Esophagus mucosa (tissue), 1 donor: ENCODE measurements at regions not wholly inside any gene's neighbourhood (a gene's known extent, or its start where the extent isn't known, plus 50 kb on each side); places are given as distances from the start of the nearest gene placed in this dataset.

Experiments
- ATAC-seq: fragments of 200-7000 bp; cut with Tn5 transposase; one replicate; pipeline ENCODE4 v1.9.1; 2020
- donor health status: DM: yes; HTN: yes; CAD: no.

DNA sequence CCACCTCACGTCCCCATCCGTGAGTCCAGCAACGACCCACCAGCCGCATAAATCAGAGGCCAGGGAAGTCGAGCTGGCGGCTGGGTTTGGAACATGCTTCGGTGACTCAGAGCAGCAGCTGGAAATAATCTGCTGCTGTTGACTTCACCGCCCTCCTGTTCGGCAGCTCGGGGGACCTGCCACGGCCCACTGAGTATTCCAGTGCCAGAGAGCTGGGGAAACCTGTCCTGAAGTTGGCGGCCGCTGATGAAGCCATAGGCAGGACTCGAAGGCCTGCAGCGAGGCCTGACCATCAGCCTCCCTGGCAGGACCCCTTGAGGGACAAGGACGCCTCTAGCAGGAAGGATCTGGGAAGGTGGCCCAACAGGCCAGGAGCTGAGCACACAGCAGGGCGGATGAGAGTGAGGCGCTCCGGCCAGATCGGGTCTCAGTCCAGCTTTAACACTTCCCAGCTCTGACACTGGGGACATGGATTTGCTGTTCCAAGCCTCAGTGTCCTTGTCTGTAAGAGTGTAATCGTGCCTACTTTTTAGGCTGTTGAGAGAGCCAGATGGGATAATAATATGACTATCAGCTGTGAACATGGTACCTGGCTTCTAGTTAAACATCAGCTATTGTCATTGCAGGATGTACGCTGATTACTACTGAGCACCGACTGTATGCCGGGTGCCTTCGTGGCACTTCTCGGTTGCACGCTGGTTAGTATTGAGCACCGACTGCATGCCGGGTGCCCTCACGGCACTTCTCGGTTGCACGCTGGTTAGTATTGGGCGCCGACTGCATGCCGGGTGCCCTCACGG is 50.4 kb upstream of the CIBAR2 start:
- ATAC-seq = no peak

DNA sequence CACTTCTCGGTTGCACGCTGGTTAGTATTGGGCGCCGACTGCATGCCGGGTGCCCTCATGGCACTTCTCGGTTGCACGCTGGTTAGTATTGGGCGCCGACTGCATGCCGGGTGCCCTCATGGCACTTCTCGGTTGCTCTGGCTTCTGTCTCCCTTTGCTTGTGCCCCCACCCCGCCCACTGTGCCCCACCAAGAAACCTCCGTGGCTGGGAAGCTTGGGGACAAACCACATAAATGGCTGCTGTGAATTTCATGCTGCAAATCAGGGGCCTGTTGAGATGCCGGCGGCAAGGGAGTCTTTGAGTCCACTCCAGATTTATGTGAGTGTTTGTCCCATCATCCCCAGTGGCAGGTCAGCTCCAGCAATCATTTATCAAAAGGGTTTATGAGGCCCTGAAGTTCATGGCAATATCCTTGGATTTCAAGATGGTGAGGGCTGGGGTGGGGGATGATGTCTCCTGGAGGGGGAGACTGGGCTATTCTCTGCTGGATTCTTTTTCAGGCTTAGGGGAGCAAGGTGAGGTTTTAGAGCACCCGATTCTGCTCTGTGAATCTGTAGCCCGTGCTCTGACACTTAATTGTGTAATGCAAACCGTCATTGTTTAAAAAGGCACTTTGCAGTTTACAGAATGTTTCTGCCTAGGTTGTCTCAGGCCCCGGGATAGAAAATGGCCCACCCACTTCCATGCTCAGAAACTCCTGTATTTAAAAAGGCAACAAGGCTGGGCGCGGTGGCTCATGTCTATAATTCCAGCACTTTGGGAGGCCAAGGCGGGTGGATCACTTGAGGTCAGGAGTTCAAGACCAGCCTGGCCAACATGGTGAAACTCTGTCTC is 51.2 kb upstream of the CIBAR2 start:
- no peak for ATAC-seq

DNA sequence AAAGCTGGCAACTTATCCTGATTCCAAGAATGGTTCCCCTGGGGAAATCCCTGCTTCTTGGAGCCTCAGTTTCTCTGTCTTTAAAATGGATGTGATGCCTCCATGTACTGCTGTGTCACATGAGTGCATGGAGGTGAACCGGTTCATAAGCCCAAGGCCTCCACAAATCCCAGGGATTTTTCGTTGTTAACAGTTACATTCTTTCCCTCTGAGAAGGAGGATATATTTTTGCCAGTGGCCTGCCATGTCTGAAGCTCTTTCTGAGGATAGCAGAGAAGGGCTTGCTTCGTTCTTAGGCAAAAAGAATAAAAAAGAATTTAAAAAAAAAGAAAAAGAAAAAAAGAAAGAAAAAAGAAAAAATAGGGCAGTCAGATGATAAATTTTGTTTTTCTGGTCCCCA is 52.2 kb upstream of the CIBAR2 start:
- ATAC-seq = no peak

DNA sequence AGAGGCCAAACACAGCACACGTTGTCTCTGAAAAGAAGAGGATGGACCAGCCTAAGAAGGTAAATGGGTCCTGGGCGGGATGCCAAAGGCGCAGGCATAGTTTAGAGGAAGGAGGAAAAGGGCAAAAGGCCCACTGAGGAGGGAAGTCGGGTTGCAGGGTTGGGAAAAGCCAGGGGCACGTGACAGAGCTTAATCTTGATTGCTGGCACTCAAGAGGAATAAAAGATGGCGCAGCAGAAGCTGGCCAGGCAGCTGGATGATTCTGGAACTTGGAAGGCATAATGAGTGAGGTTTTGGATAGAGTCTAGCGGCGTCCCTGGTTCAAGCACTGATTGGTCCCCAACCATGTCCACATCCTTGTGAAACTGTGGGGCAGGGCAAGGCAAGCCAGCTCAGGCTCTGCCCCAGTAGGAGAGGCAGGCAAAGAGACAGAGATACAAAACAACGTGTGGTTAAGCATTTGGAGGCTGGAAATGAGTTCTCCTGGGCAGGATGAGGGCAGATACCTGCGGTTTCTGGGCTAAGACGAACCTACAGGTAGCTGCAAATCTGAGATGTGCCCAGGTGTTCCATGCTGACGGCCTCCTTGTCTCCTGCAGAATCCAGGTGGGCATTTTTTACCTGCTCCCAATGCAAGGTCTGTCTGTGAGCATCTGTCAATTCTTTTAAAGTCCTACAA is 52.7 kb upstream of the CIBAR2 start:
- peak; percentile 34 for ATAC-seq

DNA sequence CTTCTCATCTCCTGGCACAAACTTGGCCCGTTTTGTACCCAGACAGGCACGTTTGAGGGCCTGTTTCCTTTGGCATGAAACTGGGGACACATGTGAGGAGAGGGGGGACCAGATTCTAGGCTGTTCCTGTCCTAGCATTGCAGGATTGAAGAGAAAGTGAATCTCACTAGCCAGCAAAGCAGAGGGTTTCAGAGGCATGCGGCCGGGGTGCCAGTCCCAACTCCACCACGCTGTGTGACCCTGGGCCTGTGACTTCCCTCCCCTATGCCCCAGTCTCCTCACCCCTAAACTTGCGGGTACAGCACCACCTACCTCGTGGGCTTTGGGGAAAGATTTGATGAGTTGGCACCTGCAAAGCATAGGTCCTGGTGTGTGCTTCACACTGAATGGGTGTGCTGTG is 53.5 kb upstream of the CIBAR2 start:
- no peak for ATAC-seq

DNA sequence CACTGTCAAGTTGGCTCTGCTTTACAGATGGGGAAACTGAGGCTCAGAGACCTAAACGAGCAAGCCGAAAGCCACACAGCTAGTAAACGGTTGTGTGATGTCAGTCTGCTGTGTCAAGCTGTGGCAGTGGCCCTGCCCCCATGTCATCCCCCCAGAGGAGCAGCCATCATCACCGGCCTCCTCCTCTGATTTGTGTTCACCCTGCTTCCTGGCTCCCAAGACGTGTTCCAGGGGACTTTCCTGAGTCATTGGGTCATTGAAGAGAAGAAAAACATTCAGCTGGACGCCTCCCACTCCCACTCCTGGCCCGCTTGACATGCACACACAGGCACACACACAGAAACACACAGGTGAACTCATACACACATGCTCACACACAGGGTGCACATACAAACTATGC is 54.0 kb upstream of the CIBAR2 start:
- no peak for ATAC-seq

DNA sequence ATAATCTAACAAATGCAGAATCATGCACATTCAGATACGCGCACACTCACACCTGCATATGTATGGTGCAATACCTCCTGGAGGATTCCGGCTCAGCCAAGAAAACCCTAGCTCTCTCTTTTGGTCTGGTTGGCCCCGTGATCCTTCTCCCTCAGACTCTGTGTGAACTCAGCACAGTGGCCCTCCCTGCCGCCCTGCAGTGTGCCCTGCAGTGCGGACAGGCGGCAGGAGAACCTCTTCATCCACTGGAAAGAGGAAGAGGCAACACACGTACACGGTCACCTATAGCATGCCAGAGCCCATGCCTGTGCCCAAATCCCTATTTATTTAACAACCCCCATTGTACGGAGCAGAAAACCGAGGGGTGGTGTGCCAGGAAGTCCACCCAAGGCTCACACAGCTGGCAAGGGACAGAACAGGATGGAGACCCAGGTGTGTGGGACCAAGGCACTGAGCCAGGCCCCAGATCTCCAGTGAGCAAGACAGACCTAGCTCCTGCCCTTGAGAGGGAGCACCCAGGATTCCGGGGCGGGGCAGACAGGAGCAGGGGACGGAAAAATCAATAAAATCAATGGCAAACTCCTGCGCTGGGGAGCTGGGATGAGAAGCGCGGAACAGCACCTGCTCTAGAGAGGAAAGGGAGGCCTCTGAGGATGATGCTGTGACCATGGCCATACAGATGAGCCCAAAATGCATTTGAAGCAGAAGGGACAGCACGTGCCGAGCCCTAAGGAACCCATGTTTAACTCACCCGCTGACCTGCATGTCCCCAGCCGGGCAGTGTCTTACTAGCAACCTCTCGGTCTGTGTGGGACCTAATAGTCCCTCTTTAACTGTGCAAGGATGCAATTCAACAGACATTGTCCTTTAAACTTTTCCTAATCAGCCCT is 54.7 kb upstream of the CIBAR2 start:
- no peak for ATAC-seq

DNA sequence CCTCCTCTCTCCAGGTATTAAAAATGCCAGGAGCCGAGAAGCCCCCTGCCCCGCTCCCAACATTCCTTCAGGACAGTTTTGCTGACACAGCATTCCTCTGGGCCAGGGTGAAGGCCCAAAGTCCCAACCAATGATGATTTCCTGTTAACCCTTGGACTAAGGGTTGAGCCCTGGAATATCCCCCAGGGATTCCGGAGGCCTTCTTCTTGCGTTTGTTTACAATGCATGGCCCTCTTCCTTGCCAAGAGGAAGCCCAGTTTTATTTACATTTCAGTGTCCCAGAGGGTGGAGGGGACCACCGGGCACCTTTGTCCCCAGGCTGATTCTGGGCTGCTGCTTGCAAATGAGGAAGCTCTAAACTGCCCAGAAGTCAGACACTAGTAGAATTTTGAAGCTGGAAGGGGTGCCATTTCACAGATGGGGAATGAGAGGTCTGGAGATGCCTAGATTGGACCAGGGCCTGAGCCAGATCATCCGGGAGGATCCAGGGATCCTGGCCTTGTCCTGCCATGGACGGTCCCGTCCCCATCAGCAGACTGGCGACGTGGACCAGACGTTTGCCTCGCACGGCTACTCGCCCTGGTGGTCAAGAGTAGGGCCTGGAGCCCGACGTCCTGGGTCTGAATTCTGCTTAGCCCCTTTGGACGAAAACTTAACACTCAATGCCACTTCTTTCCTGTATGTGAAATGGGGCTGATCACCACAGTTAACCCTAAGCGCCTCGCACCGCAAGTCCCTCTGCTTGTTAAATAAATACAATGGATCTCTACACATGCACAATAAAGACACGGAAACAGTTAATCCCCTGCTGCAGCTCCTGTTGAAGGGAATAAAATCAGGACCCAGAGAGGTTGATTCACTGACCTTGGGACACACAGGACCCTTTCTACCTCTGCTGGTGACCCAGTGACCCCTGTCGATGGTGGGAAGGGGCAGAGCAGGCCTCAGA is 55.6 kb upstream of the CIBAR2 start:
- ATAC-seq = no peak

DNA sequence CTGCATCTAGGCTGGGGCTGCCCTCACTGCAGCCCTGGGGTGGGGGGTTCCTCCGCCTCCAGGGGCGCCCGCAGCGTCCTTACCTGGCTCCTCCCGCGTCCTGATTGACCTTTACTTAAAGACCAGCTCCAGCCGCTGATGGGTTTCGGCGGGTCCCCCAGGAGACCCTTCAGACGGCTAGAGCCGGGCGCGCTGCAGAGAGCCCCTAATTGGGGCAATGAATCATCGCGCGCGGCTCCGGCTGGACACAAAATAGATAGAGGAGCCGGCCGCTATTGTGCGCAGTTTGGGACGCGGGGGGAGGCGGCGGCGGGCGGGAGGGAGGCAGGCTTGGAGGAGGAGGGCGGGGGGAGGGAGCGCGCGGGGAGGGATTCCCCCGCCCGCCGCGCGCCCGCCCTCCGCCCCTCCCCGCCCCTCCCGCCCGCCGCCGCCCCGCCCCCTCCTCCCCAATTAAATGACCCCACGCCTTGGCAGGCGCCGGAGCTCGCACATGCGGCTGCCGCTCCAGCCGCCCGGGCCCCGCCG is 56.5 kb upstream of the CIBAR2 start:
- ATAC-seq = no peak

DNA sequence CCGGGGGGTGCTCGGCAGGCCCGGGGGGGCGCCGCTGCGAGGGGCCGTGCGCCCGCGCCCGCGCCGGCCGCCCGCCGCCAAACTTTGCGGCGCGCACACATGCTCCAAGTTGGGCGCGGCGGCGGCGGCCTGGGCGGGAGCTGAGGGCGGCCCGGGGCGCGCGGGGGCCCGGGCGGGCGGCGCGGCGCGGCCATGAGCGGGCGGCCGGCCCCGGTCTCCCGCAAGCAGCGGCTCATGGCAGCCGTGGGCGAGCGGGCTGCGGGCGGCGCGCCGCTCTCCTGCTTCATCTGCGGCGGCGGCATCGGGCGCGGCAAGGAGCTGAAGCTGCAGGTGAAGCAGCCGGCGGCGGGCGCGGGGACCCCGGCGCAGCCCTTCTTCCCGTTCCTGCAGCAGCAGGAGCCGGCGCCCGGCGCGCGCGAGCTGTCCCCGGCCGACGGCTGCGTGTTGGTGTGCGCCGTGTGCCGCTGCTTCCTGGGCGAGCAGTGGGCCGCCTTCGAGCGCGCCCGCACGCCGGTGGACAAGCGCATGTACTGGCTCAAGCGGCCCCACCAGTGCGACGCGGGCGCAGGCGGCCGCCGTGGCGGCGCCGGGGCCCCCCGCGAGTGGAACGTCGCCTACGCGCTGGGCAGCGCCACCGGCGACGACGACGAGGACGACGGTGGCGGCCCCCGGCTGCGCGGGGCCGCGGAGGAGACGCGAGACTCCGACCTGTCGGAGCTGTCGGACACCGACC is 57.2 kb upstream of the CIBAR2 start:
- no peak for ATAC-seq

DNA sequence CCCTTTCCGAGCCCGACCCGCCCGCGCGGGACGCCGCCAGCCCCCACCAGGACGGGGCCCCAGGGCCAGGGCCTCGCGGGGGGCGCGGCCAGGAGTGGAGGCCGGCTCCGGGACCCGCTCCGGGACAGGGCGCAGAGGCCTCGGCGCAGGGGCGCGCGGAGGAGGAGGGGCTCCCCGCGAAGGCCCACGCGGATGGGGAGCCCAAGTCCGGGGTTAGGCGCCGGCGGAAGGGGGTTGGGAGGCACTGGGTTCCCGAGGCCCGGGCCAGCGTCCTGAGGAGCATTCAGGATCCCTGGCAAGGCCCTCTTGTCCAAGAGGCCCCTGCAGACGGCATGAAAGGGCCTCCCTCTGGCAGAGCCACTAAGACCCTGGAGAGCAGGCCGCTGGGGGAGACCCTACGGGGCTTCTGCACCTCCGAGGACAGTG is 57.8 kb upstream of the CIBAR2 start:
- ATAC-seq = no peak

DNA sequence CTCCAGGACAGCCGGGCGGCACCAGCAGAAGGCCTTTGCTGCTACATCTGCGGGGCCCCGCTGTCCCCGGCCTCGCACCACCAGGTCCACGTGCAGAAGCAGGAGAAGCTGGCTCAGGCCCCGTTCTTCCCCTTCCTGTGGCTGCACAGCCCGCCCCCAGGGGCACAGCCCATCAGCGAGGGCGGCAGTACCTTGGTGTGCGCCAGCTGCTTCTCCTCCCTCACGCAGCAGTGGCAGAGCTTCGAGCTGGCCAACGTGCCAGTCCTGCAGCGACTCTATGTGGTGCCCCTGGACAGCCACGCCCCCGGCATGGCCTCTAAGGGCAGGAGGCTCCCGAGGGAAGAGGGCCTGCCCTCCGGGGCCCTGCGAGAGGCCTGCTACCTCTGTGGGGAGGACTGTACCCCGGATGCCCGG is 58.3 kb upstream of the CIBAR2 start:
- ATAC-seq = no peak

DNA sequence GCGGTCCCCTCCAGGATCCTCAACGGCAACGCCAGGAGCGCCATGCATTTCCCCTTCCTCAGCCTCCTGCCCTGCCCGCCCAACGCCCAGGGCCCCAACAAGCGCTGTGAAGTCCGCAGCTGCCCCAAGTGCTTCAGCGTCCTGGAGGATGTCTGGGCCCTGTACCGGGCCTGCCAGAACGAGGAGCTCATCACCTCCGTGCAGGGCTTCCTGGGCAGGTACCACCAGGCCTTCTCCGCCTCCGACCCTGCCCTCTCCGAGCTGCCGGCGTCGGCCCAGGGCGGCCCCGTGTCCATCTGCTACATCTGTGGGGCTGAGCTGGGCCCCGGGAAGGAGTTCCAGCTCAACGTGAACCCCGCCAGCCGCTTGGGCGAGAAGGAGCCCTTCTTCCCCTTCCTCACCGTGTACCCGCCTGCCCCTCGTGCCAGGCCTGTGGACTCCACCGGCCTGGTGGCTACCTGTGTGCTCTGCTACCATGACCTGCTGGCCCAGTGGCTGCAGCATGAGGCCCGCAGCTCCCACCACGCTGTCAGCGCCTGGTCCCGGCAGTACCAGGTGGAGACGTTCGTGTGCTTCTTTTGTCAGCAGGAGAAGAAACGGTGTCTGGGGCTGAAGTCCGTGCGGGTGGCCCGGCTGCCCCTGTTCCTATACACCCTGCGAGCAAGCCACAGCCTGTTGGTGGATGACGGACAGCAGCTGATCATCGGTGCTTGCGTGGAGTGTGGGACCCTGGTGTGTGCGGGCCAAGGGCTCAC is 58.9 kb upstream of the CIBAR2 start:
- no peak for ATAC-seq

DNA sequence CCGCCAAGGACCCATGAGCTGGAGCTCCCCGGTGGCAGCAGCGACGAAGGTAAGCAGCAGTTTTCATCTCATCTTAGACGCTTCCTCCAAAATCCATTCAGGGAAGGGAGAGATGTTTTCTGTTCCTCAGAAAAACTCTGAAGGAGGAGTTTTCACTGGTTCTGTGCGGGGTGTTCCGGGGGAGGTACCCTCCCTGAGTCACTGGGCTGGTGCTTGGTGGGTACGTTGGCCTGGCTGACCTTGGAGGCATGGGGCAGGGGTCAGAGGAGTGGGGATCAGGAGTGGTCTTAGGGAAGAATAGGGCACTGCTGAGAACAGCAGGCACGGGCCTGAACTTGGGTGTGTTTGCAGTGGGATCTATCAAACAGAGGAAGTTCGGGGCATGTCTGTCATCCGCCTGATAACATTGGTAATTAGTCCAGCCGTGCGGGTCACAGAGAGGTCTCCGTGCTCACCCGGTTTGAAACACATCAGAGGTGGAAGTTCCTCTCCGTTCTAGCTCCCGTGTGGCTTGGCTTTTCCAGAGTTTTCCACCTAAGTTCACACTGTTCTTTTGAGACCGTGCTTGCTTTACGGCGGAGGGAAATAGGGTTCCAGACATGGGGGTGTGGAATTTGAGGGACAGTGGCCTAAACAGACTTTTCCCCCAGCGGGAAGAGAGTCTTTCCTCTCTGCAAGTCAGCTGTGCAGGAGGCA is 59.6 kb upstream of the CIBAR2 start:
- ATAC-seq = peak; percentile 24

DNA sequence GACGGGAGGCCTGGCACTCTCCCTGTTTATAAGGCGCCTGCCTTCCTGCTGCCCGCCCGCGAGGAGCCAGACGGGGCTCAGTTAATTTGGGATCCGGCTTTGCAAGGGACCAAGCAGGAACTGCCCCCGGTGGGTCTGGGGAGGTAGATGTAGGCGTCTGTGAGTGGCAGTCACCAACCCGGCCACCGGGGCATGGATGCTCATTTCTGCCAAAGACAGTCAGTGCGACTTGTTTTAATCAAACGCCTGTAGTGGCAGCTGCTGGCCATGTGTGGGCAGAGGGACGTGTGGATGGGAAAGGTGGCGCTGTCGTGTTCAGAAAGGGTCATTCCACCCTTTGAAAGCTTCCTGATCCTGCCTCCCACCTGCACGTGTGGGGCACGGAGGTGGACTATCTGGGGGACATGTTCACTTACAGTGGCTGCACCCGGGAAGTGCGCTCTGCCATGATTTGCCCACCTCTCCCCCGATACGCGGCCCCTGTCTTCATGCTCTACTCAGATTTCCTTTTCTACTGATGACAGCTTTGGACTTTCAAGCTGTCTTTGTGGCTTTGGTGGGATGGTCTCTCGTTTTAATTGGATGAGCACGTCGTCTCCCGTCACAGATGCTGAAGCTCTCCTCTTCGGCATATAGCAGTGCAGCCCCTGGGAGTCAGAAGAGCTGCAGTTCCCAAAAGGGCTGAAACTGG is 60.3 kb upstream of the CIBAR2 start:
- no peak for ATAC-seq

DNA sequence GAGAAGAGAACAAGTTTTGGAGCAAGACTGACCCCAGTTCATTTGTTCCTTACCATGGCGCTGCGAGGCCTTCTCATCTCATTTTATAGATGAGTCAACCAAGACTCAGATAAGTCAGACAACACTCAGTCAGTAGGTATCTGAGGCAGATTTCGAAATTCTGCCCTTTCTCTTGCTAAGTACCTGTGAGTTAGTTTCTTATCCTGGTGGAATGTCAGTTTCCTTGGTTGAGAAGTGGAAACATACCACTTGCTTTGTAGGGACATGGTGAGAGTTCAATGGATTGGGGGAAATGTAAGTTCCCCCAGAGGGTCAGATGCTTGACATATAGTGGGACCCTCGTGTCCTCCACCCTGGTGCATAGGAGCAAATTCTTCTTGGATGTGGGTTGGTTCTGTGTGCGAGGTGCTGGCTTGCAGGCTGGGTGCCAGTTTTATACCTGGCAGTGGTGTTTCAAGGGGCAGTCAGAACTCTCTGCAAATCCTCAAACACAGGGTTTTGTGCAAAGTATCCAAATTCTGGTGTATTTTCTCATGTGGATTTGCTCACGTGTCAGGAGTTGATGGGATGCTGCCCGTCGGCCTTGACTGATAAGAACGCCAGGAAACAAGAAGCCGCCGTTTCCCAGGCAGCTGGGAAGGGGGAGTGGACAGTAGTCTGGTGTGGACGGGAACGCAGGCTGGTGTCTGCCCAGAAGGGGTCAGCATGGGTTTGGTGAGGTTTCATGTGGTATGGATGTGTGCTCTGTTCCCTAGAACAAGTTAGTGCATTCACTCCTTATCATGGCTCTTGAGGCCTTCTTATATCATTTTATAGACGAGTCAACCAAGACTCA is 61.1 kb upstream of the CIBAR2 start:
- ATAC-seq = peak; percentile 33
